ENCODE measurements at regions not wholly inside any gene's neighbourhood (a gene's known extent, or its start where the extent isn't known, plus 50 kb on each side); places are given as distances from the start of the nearest gene placed in this dataset.

DNA sequence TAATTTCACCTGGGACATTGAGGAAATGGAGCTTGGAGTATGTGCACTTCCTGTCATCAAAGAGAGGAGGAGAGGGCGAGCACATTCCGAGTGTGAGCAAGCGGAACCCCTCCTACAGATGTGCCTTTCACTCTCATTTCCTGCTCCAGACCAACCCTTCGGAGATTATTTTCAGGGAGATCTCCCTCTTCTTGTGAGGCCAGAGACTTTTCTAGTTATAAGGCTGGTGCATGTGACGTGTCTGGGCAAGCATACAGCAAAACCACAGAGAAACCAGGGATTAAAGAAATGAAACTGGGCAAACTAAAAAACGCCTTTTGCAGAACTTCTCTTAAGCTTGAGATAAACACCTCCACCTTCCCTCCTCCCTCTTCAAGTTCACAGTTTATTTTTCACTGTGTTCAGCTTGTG lies 409.2 kb upstream of the TCF4 start:
- WGBS, 2 donors = 77 to 80% methylated on average over 6 of the region's 6 CpGs
- Histone ChIP-seq H3K4me3 (no peak overlapping the region), H3K27me3 (no peaks in the 10 kb centered on the region), H3K9me3 (no peaks in the 10 kb centered on the region), H3K4me1 (no peaks in the 10 kb centered on the region), H3K27ac (no peak overlapping the region), H3K36me3 (no peaks in the 10 kb centered on the region)
- DNase-seq = no peak
- intact Hi-C loops (cut with DNase I) = no loop called here
- no peak for FAIRE-seq
- peak in 1 of 4 donors; percentile 48 for ATAC-seq
- TF ChIP-seq, protein P1, sequence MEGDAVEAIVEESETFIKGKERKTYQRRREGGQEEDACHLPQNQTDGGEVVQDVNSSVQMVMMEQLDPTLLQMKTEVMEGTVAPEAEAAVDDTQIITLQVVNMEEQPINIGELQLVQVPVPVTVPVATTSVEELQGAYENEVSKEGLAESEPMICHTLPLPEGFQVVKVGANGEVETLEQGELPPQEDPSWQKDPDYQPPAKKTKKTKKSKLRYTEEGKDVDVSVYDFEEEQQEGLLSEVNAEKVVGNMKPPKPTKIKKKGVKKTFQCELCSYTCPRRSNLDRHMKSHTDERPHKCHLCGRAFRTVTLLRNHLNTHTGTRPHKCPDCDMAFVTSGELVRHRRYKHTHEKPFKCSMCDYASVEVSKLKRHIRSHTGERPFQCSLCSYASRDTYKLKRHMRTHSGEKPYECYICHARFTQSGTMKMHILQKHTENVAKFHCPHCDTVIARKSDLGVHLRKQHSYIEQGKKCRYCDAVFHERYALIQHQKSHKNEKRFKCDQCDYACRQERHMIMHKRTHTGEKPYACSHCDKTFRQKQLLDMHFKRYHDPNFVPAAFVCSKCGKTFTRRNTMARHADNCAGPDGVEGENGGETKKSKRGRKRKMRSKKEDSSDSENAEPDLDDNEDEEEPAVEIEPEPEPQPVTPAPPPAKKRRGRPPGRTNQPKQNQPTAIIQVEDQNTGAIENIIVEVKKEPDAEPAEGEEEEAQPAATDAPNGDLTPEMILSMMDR (IDR thresholded peaks at IDR 0.05) = no peak

GRCh38 chr18:55996717-55997116 lies 408.7 kb upstream of the TCF4 start:
- DNase-seq (no peak), FAIRE-seq (no peak), ATAC-seq (no peak)
- H3K27me3 ChIP-seq = no peaks in the 10 kb centered on the region
- no peak overlapping the region for H3K4me3 ChIP-seq
- no peaks in the 10 kb centered on the region for H3K9me3 ChIP-seq
- 66 to 73% methylated on average over 5 of the region's 5 CpGs for WGBS, 2 donors
- H3K27ac ChIP-seq = no peak overlapping the region
- intact Hi-C loops (cut with DNase I) = no loop called here
- TF ChIP-seq, protein P1 (IDR thresholded peaks at IDR 0.05) = no peak
- H3K36me3 ChIP-seq = no peaks in the 10 kb centered on the region
- no peaks in the 10 kb centered on the region for H3K4me1 ChIP-seq

- FAIRE-seq (no peak), ATAC-seq (no peak), DNase-seq (no peak)
- Histone ChIP-seq H3K27ac (no peak overlapping the region), H3K36me3 (no peaks in the 10 kb centered on the region), H3K4me3 (no peak overlapping the region), H3K9me3 (no peaks in the 10 kb centered on the region), H3K27me3 (no peaks in the 10 kb centered on the region), H3K4me1 (no peaks in the 10 kb centered on the region)
- TF ChIP-seq, protein P1 (IDR thresholded peaks at IDR 0.05) = no peak
- intact Hi-C loops (cut with DNase I) = no loop called here
- WGBS, 2 donors = 84% methylated on average over 2 of the region's 2 CpGs
Measured at GRCh38 chr18:55990186-55990585, 402.2 kb upstream of the TCF4 start.

DNA sequence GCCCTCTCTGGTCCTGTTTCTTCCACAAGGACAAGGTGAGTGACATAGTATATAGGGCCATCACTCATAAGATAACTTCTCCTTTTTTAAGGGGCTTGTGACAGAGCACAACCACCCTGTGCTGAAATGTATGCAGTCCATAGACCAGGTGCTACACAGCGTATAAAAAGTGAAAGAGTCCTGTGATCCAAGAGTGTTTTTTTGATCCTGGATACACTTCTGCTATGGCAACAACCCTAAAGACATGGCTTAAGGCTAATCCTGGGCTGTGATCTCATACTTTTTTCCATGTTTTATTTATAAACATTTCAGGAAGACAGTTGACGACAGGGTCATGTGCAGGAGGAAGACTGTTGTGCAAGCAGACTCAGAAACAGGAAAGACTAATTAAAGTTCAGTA lies 400.5 kb upstream of the TCF4 start:
- H3K9me3 ChIP-seq = no peaks in the 10 kb centered on the region

DNA sequence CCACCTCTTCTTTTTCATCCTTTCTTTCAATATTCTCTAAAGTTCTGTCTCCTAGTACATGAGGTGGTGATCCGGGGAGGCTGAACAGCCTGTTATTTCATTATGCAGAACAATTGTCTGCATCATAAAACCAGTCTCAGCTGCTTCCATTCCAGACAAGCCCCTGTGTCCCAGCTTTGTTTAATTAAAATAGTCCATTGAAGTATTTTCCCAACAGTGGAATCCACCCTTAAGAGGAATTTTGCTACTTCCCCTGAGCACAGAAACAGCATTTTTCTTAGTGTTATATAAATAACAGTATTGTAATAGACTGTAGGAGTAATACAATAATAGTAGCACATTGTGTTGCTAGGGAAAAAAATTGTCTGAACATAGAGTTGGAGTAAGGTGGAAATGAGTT lies 395.4 kb upstream of the TCF4 start:
- H3K9me3 ChIP-seq = no peaks in the 10 kb centered on the region
- no peak overlapping the region for H3K27ac ChIP-seq
- DNase-seq (no peak), ATAC-seq (no peak), FAIRE-seq (no peak)
- no peaks in the 10 kb centered on the region for H3K36me3 ChIP-seq
- TF ChIP-seq, protein P1 (IDR thresholded peaks at IDR 0.05) = no peak
- no peaks in the 10 kb centered on the region for H3K27me3 ChIP-seq
- no peak overlapping the region for H3K4me3 ChIP-seq
- intact Hi-C loops (cut with DNase I) = no loop called here
- WGBS, 2 donors = 87 to 93% methylated on average over 1 of the region's 1 CpG
- no peaks in the 10 kb centered on the region for H3K4me1 ChIP-seq

More for the DNA sequence above, 400.5 kb upstream of the TCF4 start:
- TF ChIP-seq, protein P1 (IDR thresholded peaks at IDR 0.05) = no peak
- H3K27ac ChIP-seq = no peak overlapping the region
- no peak overlapping the region for H3K4me3 ChIP-seq
- 61 to 81% methylated on average over 2 of the region's 2 CpGs for WGBS, 2 donors
- intact Hi-C loops (cut with DNase I) = no loop called here
- DNase-seq = no peak
- H3K4me1 ChIP-seq = no peaks in the 10 kb centered on the region
- FAIRE-seq = no peak
- H3K27me3 ChIP-seq = no peaks in the 10 kb centered on the region
- H3K36me3 ChIP-seq = no peaks in the 10 kb centered on the region
- ATAC-seq = peak in 3 of 4 donors; percentile 33 to 52 (median 38)

Measured in pancreas (tissue), 10 donors.